H9 (cell line): ENCODE measurements at regions not wholly inside any gene's neighbourhood (a gene's known extent, or its start where the extent isn't known, plus 50 kb on each side); places are given as distances from the start of the nearest gene placed in this dataset.
"Not testable (repeated sequence)": the region's sequence is repeated elsewhere in the genome, so short reads cannot be mapped to it uniquely, and the experiment has no call there.

Experiments used
- DNase-seq: peaks from one replicate; pipeline ENCODE4 v3.0.0-alpha.2; 2017
- H2AFZ ChIP-seq: one replicate; pipeline ENCODE4 v1.6.1; 2013; ENCODE audit warnings: mild to moderate bottlenecking, low read length, control low read depth, moderate library complexity
- H2AK5ac ChIP-seq: 2 replicates; pipeline ENCODE4 v1.6.1; 2013; ENCODE audit warnings: low read length, control low read depth, mixed read lengths; ENCODE audit not compliant: insufficient read length
- H2BK120ac ChIP-seq: one replicate; pipeline ENCODE4 v1.6.1; 2013; ENCODE audit warnings: low read depth, mild to moderate bottlenecking, low read length, control low read depth, inconsistent platforms; ENCODE audit not compliant: poor library complexity, severe bottlenecking
- H2BK12ac ChIP-seq: 2 replicates; pipeline ENCODE4 v1.6.1; 2013; ENCODE audit warnings: low read length, control low read depth, mixed read lengths, low read depth; ENCODE audit not compliant: insufficient read length
- H2BK15ac ChIP-seq: 2 replicates; pipeline ENCODE4 v1.6.1; 2013; ENCODE audit warnings: low read depth, low read length, control low read depth
- H2BK20ac ChIP-seq: one replicate; pipeline ENCODE4 v1.6.1; 2013; ENCODE audit warnings: low read depth, mild to moderate bottlenecking, low read length, control low read depth, inconsistent platforms; ENCODE audit not compliant: poor library complexity, severe bottlenecking
- H2BK5ac ChIP-seq: 2 replicates; pipeline ENCODE4 v1.6.1; 2013; ENCODE audit warnings: low read length, control low read depth, mixed read lengths; ENCODE audit not compliant: insufficient read length
- H3K14ac ChIP-seq: 2 replicates; pipeline ENCODE4 v1.6.1; 2013; ENCODE audit warnings: low read length, control low read depth; ENCODE audit not compliant: insufficient read depth
- H3K18ac ChIP-seq: 2 replicates; pipeline ENCODE4 v1.6.1; 2013; ENCODE audit warnings: low read depth, mild to moderate bottlenecking, mixed read lengths, low read length, control low read depth; ENCODE audit not compliant: insufficient read length
- H3K23ac ChIP-seq: 2 replicates; pipeline ENCODE4 v1.6.1; 2013; ENCODE audit warnings: low read length, control low read depth, mixed read lengths, low read depth; ENCODE audit not compliant: insufficient read length
- H3K23me2 ChIP-seq: 2 replicates; pipeline ENCODE4 v1.6.1; 2013; ENCODE audit warnings: low read depth, mild to moderate bottlenecking, mixed read lengths, low read length, control low read depth; ENCODE audit not compliant: insufficient read length, poor library complexity, severe bottlenecking
- H3K27ac ChIP-seq: 2 replicates; pipeline ENCODE4 v1.5.1; 2013; ENCODE audit warnings: low read length, control low read depth, mixed read lengths, low read depth; ENCODE audit not compliant: insufficient read length
- H3K27me3 ChIP-seq: 2 replicates; pipeline ENCODE4 v1.6.1; 2013; ENCODE audit warnings: low read length, control low read depth, inconsistent platforms; ENCODE audit not compliant: insufficient read depth
- H3K4ac ChIP-seq: 2 replicates; pipeline ENCODE4 v1.6.1; 2013; ENCODE audit warnings: low read depth, mild to moderate bottlenecking, control low read depth, inconsistent platforms, low read length, moderate library complexity
- H3K4me1 ChIP-seq: 2 replicates; pipeline ENCODE4 v1.6.1; 2013; ENCODE audit warnings: low read length, control low read depth, inconsistent platforms; ENCODE audit not compliant: insufficient read depth
- H3K4me2 ChIP-seq: 2 replicates; pipeline ENCODE4 v1.6.1; 2013; ENCODE audit warnings: low read length, control low read depth, mixed read lengths; ENCODE audit not compliant: insufficient read length, insufficient read depth
- H3K56ac ChIP-seq: 2 replicates; pipeline ENCODE4 v1.6.1; 2013; ENCODE audit warnings: low read depth, mild to moderate bottlenecking, mixed read lengths, low read length, control low read depth; ENCODE audit not compliant: insufficient read length
- H3K79me1 ChIP-seq: 2 replicates; pipeline ENCODE4 v1.6.1; 2013; ENCODE audit warnings: low read depth, mild to moderate bottlenecking, moderate library complexity, low read length, control low read depth, inconsistent platforms; ENCODE audit not compliant: insufficient read depth, poor library complexity, severe bottlenecking
- H3K79me2 ChIP-seq: 2 replicates; pipeline ENCODE4 v1.6.1; 2013; ENCODE audit warnings: low read length, control low read depth, inconsistent platforms; ENCODE audit not compliant: insufficient read depth
- H3K9ac ChIP-seq: 2 replicates; pipeline ENCODE4 v1.6.1; 2013; ENCODE audit warnings: low read length, control low read depth, mixed read lengths; ENCODE audit not compliant: insufficient read length; ENCODE audit errors: extremely low read depth
- H3K9me3 ChIP-seq: one replicate; pipeline ENCODE4 v1.6.1; 2013; ENCODE audit warnings: low read depth, low read length, inconsistent platforms; ENCODE audit not compliant: control insufficient read depth
- H3T11ph ChIP-seq: one replicate; pipeline ENCODE4 v1.6.1; 2013; ENCODE audit warnings: mild to moderate bottlenecking, low read length, control low read depth, inconsistent platforms
- H4K20me1 ChIP-seq: one replicate; pipeline ENCODE4 v1.6.1; 2013; ENCODE audit not compliant: control insufficient read depth, insufficient read length, insufficient read depth
- H4K5ac ChIP-seq: 2 replicates; pipeline ENCODE4 v1.6.1; 2013; ENCODE audit warnings: low read depth, mild to moderate bottlenecking, mixed read lengths, low read length, control low read depth; ENCODE audit not compliant: insufficient read length
- H4K8ac ChIP-seq: replicated peaks from 2 replicates; pipeline ENCODE4 v1.6.1; 2013; ENCODE audit warnings: low read length, control low read depth, mixed read lengths, low read depth; ENCODE audit not compliant: insufficient read length
- H4K91ac ChIP-seq: 2 replicates; pipeline ENCODE4 v1.6.1; 2013; ENCODE audit warnings: low read depth, mild to moderate bottlenecking, moderate library complexity, mixed read lengths, low read length, control low read depth; ENCODE audit not compliant: insufficient read length
- H3K27ac Mint-ChIP-seq, 3 experiments: 2 replicates in 2 of 3; 3 replicates in 1 of 3; pipeline ENCODE4 v1.8.0; 2020 to 2021; ENCODE audit warnings: mixed read lengths in 3 of 3, mild to moderate bottlenecking in 1 of 3, moderate library complexity in 1 of 3
- H3K27me3 Mint-ChIP-seq: 2 replicates; pipeline ENCODE4 v1.8.0; 2021; ENCODE audit warnings: low read depth, mild to moderate bottlenecking, moderate library complexity, mixed read lengths
- H3K36me3 Mint-ChIP-seq, 3 experiments: 2 replicates in 2 of 3; 3 replicates in 1 of 3; pipeline ENCODE4 v1.8.0; 2020 to 2021; ENCODE audit warnings: low read depth in 3 of 3, mixed read lengths in 3 of 3; ENCODE audit not compliant: insufficient read depth in 1 of 3
- H3K4me1 Mint-ChIP-seq, 2 experiments: 2 replicates each; pipeline ENCODE4 v1.8.0; 2020; ENCODE audit warnings: mixed read lengths in 2 of 2
- H3K4me3 Mint-ChIP-seq, 2 experiments: 2 replicates in 1 of 2; 3 replicates in 1 of 2; pipeline ENCODE4 v1.8.0; 2020 to 2021; ENCODE audit warnings: mild to moderate bottlenecking in 2 of 2, mixed read lengths in 2 of 2, moderate library complexity in 1 of 2
- H3K9me3 Mint-ChIP-seq, 2 experiments: 2 replicates in 1 of 2; 3 replicates in 1 of 2; pipeline ENCODE4 v1.8.0; 2020; ENCODE audit warnings: mild to moderate bottlenecking in 2 of 2, mixed read lengths in 2 of 2, moderate library complexity in 1 of 2
- CTCF ChIP-seq: fragments of 200-600 bp; sonication (generic); conservative IDR thresholded peaks from 3 replicates; pipeline ENCODE4 v1.8.0; 2021; ENCODE audit warnings: antibody characterized with exemption, mild to moderate bottlenecking
- WGBS: extraction: QIAGEN DNeasy Blood & Tissue Kit; methylation state at CpG from one replicate; pipeline ENCODE4 v1.1.7; 2013; ENCODE audit warnings: missing lambda C conversion rate, low lambda C conversion rate, mixed read lengths; ENCODE audit not compliant: insufficient read length; ENCODE audit errors: extremely low coverage; 5-methylcytosine and 5-hydroxymethylcytosine counted together

DNA sequence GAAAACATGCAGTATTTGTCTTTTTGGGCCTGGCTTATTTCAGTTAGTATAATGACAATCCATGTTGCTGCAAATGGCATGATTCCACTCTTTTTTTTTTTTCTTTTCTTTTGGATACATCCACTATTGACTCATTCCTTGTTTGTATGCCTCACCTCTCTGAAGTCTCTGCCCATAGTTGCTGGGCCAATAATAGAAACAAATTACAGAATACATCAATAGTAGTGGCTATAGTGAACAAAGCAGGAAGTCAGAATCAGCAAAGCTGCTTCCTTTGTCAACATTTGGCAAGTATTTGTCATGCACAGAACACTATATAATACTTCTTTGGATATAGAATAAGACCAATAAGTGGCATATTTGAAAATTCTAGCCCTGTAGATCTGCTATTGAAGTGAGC lies 609.7 kb downstream of the STK39 start:
- Histone ChIP-seq H3K79me1 (no peaks in the 10 kb centered on the region), H3K23me2 (no peaks in the 10 kb centered on the region), H3K27me3 (no peaks in the 10 kb centered on the region), H3K14ac (no peak overlapping the region), H3K27ac (no peak overlapping the region), H2BK5ac (no peak overlapping the region), H4K20me1 (no peaks in the 10 kb centered on the region), H3K23ac (no peak overlapping the region), H2BK20ac (no peak overlapping the region), H4K91ac (no peak overlapping the region), H3K79me2 (no peaks in the 10 kb centered on the region), H3K9ac (no peak overlapping the region), H3K4me1 (no peaks in the 10 kb centered on the region), H2BK120ac (no peak overlapping the region), H3K18ac (no peak overlapping the region), H3K4me2 (no peak overlapping the region), H2BK15ac (no peak overlapping the region), H2BK12ac (no peak overlapping the region), H4K5ac (no peak overlapping the region), H3K56ac (no peak overlapping the region), H3K4ac (no peak overlapping the region), H4K8ac (no peak overlapping the region), H2AFZ (no peak overlapping the region), H3K9me3 (no peaks in the 10 kb centered on the region), H3T11ph (no peak overlapping the region), H2AK5ac (no peak overlapping the region)
- Mint-ChIP-seq H3K4me1 (peaks cover 5 to 6% of the 10 kb centered on the region in 2 experiments), H3K9me3 (peaks cover 10% of the 10 kb centered on the region in 2 experiments; a peak in 4 of 5 replicates), H3K36me3 (peaks cover 0 to 17% (median 5%) of the 10 kb centered on the region in 3 experiments; a peak in 6 of 7 replicates), H3K4me3 (no peak overlapping the region), H3K27ac (no peak overlapping the region), H3K27me3 (no peaks in the 10 kb centered on the region)
- TF ChIP-seq CTCF, result no peak
- no peak for DNase-seq

DNA sequence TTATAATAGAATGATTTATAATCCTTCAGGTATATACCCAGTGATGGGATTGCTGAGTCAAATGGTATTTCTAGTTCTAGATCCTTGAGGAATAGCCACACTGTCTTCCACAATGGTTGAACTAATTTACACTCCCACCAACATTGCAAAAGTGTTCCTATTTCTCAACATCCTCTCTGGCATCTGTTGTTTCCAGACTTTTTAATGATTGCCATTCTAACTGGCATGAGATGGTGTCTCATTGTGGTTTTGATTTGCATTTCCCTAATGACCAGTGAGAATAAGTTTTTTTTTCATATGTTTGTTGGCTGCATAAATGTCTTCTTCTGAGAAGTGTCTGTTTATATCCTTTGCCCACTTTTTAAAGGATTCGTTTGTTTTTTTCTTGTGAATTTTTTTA lies 615.1 kb downstream of the STK39 start:
- H3K23me2 ChIP-seq, H3K14ac ChIP-seq, H3K27ac Mint-ChIP-seq, H3K4me1 ChIP-seq, H2BK12ac ChIP-seq, H3K79me1 ChIP-seq, H2AFZ ChIP-seq, H3K18ac ChIP-seq, H3K79me2 ChIP-seq, H3K9ac ChIP-seq, H2BK20ac ChIP-seq, H4K91ac ChIP-seq, DNase-seq, H3K23ac ChIP-seq, H3K4ac ChIP-seq, H4K20me1 ChIP-seq, H4K5ac ChIP-seq, H3K27me3 Mint-ChIP-seq, H3T11ph ChIP-seq, H2AK5ac ChIP-seq, H3K4me1 Mint-ChIP-seq, H3K27ac ChIP-seq, H3K27me3 ChIP-seq, H2BK15ac ChIP-seq, H2BK5ac ChIP-seq, H3K4me3 Mint-ChIP-seq, H3K9me3 ChIP-seq, H4K8ac ChIP-seq, H2BK120ac ChIP-seq, H3K4me2 ChIP-seq, H3K56ac ChIP-seq: not testable (repeated sequence)
- H3K36me3 Mint-ChIP-seq, result peaks cover 8 to 24% (median 16%) of the 10 kb centered on the region in 3 experiments
- WGBS, result no CpG with 5 or more reads among the region's 1 CpG
- H3K9me3 Mint-ChIP-seq, result peaks cover 10 to 13% of the 10 kb centered on the region in 2 experiments; a peak in 4 of 5 replicates
